Activated naive CD8-positive, alpha-beta T cell treated with anti-CD3 and anti-CD28 coated beads, Interleukin-2, amount 10 ng/mL, durations not matched to agents 7 days and 5 days (primary cell): ENCODE measurements at regions not wholly inside any gene's neighbourhood (a gene's known extent, or its start where the extent isn't known, plus 50 kb on each side); places are given as distances from the start of the nearest gene placed in this dataset.
"Not testable (repeated sequence)": the region's sequence is repeated elsewhere in the genome, so short reads cannot be mapped to it uniquely, and the experiment has no call there.

Experiments
- ATAC-seq: fragments of 150-1000 bp; cut with Tn5 transposase; one replicate; pipeline ENCODE4 v1.10.0; 2021; ENCODE audit warnings: low read depth, moderate library complexity
- POLR2A ChIA-PET: fragments of 350-600 bp; sonication (Branson Sonifier 250); formaldehyde crosslinking; loops from one replicate; lab custom pipeline; 2021; ENCODE audit warnings: antibody characterized with exemption; lab: Charles Lee
- DNase-seq: peaks from one replicate; pipeline ENCODE4 v3.0.0; 2021
- H3K27ac Mint-ChIP-seq: one replicate; pipeline ENCODE4 v1.8.0; 2022; ENCODE audit warnings: mild to moderate bottlenecking, mixed read lengths
- H3K27me3 Mint-ChIP-seq: one replicate; pipeline ENCODE4 v1.8.0; 2022; ENCODE audit warnings: mild to moderate bottlenecking, moderate library complexity, mixed read lengths
- H3K36me3 Mint-ChIP-seq: one replicate; pipeline ENCODE4 v1.8.0; 2021; ENCODE audit warnings: mild to moderate bottlenecking, mixed read lengths
- H3K4me1 Mint-ChIP-seq: one replicate; pipeline ENCODE4 v1.8.0; 2021; ENCODE audit warnings: mixed read lengths
- H3K4me3 Mint-ChIP-seq: one replicate; pipeline ENCODE4 v1.8.0; 2022; ENCODE audit warnings: mild to moderate bottlenecking, moderate library complexity, mixed read lengths
- H3K9me3 Mint-ChIP-seq: one replicate; pipeline ENCODE4 v1.8.0; 2021; ENCODE audit warnings: mixed read lengths

- Mint-ChIP-seq H3K4me1 (no peaks in the 10 kb centered on the region), H3K9me3 (no peaks in the 10 kb centered on the region), H3K27me3 (no peaks in the 10 kb centered on the region), H3K36me3 (no peaks in the 10 kb centered on the region), H3K27ac (no peak overlapping the region), H3K4me3 (no peak overlapping the region)
- POLR2A ChIA-PET: no interaction called here
- no peak for DNase-seq
- no peak for ATAC-seq
These were observed 376.3 kb downstream of the IPMK start for GRCh38 chr10:57891201-57892006.

GRCh38 chr10:57890691-57891090, 377.0 kb downstream of the IPMK start:
- Mint-ChIP-seq H3K9me3 (peaks cover 3% of the 10 kb centered on the region), H3K27me3 (no peaks in the 10 kb centered on the region), H3K4me3 (no peak overlapping the region), H3K36me3 (no peaks in the 10 kb centered on the region), H3K27ac (no peak overlapping the region), H3K4me1 (no peaks in the 10 kb centered on the region)
- ATAC-seq (no peak), DNase-seq (no peak)
- POLR2A ChIA-PET: no interaction called here

- H3K27ac Mint-ChIP-seq, H3K4me1 Mint-ChIP-seq, H3K27me3 Mint-ChIP-seq, H3K36me3 Mint-ChIP-seq, H3K9me3 Mint-ChIP-seq, DNase-seq, POLR2A ChIA-PET, H3K4me3 Mint-ChIP-seq, ATAC-seq: not testable (repeated sequence)
These were observed 382.1 kb downstream of the IPMK start for GRCh38 chr10:57885618-57885968.

GRCh38 chr10:57884965-57885617, 382.6 kb downstream of the IPMK start:
- ATAC-seq (no peak), DNase-seq (no peak)
- Mint-ChIP-seq H3K27ac (no peak overlapping the region), H3K27me3 (no peaks in the 10 kb centered on the region), H3K36me3 (no peaks in the 10 kb centered on the region), H3K4me3 (no peak overlapping the region), H3K4me1 (no peaks in the 10 kb centered on the region), H3K9me3 (peaks cover 6% of the 10 kb centered on the region)
- POLR2A ChIA-PET: no interaction called here

GRCh38 chr10:57884407-57884806, 383.3 kb downstream of the IPMK start:
- POLR2A ChIA-PET: no interaction called here
- peaks cover 6% of the 10 kb centered on the region for H3K9me3 Mint-ChIP-seq
- H3K27ac Mint-ChIP-seq: no peak overlapping the region
- no peak for DNase-seq
- no peaks in the 10 kb centered on the region for H3K4me1 Mint-ChIP-seq
- H3K27me3 Mint-ChIP-seq: no peaks in the 10 kb centered on the region
- no peak for ATAC-seq
- no peaks in the 10 kb centered on the region for H3K36me3 Mint-ChIP-seq
- H3K4me3 Mint-ChIP-seq: no peak overlapping the region

GRCh38 chr10:57880446-57881227, 387.1 kb downstream of the IPMK start:
- no peaks in the 10 kb centered on the region for H3K4me1 Mint-ChIP-seq
- no peak overlapping the region for H3K27ac Mint-ChIP-seq
- H3K27me3 Mint-ChIP-seq: no peaks in the 10 kb centered on the region
- POLR2A ChIA-PET: no interaction called here
- H3K4me3 Mint-ChIP-seq: no peak overlapping the region
- ATAC-seq: no peak
- peaks cover 3% of the 10 kb centered on the region for H3K9me3 Mint-ChIP-seq
- DNase-seq: no peak
- no peaks in the 10 kb centered on the region for H3K36me3 Mint-ChIP-seq

GRCh38 chr10:57874810-57875209, 392.9 kb downstream of the IPMK start:
- ATAC-seq: no peak
- no peaks in the 10 kb centered on the region for H3K27me3 Mint-ChIP-seq
- H3K4me3 Mint-ChIP-seq: no peak overlapping the region
- no peak for DNase-seq
- POLR2A ChIA-PET: no interaction called here
- no peaks in the 10 kb centered on the region for H3K9me3 Mint-ChIP-seq
- no peaks in the 10 kb centered on the region for H3K4me1 Mint-ChIP-seq
- no peak overlapping the region for H3K27ac Mint-ChIP-seq
- no peaks in the 10 kb centered on the region for H3K36me3 Mint-ChIP-seq

GRCh38 chr10:57867241-57867640, 400.5 kb downstream of the IPMK start:
- H3K27me3 Mint-ChIP-seq: no peaks in the 10 kb centered on the region
- ATAC-seq (no peak), DNase-seq (no peak)
- POLR2A ChIA-PET: no interaction called here
- H3K36me3 Mint-ChIP-seq: no peaks in the 10 kb centered on the region
- H3K4me1 Mint-ChIP-seq: no peaks in the 10 kb centered on the region
- no peak overlapping the region for H3K27ac Mint-ChIP-seq
- H3K4me3 Mint-ChIP-seq: no peak overlapping the region
- H3K9me3 Mint-ChIP-seq: no peaks in the 10 kb centered on the region

- Mint-ChIP-seq H3K27ac (no peak overlapping the region), H3K36me3 (no peaks in the 10 kb centered on the region), H3K4me1 (no peaks in the 10 kb centered on the region), H3K4me3 (no peak overlapping the region), H3K9me3 (no peaks in the 10 kb centered on the region), H3K27me3 (no peaks in the 10 kb centered on the region)
- POLR2A ChIA-PET: no interaction called here
- no peak for ATAC-seq
- DNase-seq: no peak
These were observed 402.7 kb downstream of the IPMK start for GRCh38 chr10:57864765-57865680.

- Mint-ChIP-seq H3K4me3 (no peak overlapping the region), H3K27ac (no peak overlapping the region), H3K36me3 (no peaks in the 10 kb centered on the region), H3K4me1 (no peaks in the 10 kb centered on the region), H3K27me3 (no peaks in the 10 kb centered on the region), H3K9me3 (no peaks in the 10 kb centered on the region)
- ATAC-seq (no peak), DNase-seq (no peak)
- POLR2A ChIA-PET: no interaction called here
These were observed 417.9 kb downstream of the IPMK start for GRCh38 chr10:57849691-57850357.

GRCh38 chr10:57846307-57847065, 421.2 kb downstream of the IPMK start:
- Mint-ChIP-seq H3K4me1 (no peaks in the 10 kb centered on the region), H3K9me3 (no peaks in the 10 kb centered on the region), H3K27ac (no peak overlapping the region), H3K27me3 (no peaks in the 10 kb centered on the region), H3K4me3 (no peak overlapping the region), H3K36me3 (no peaks in the 10 kb centered on the region)
- DNase-seq (no peak), ATAC-seq (no peak)
- POLR2A ChIA-PET: no interaction called here

GRCh38 chr10:57844387-57844998, 423.2 kb downstream of the IPMK start:
- Mint-ChIP-seq H3K4me3 (no peak overlapping the region), H3K27me3 (no peaks in the 10 kb centered on the region), H3K36me3 (no peaks in the 10 kb centered on the region), H3K9me3 (peaks cover 2% of the 10 kb centered on the region), H3K4me1 (no peaks in the 10 kb centered on the region), H3K27ac (no peak overlapping the region)
- POLR2A ChIA-PET: no interaction called here
- ATAC-seq (no peak), DNase-seq (no peak)
